ENCODE measurements at regions not wholly inside any gene's neighbourhood (a gene's known extent, or its start where the extent isn't known, plus 50 kb on each side); places are given as distances from the start of the nearest gene placed in this dataset.

- CTCF ChIA-PET = no interaction called here
- no TSS peak for BruUV-seq (replicated peaks)
- in situ Hi-C loops (cut with HindIII; ENCODE audit: low pct_unique_long_range_greater_than_20kb, low sequenced_read_pairs) = no loop called here
- no peak for DNase-seq (ENCODE audit: low read depth, low spot score)
- Histone ChIP-seq H3K36me3 (ENCODE audit: control insufficient read depth, insufficient read depth, low read length) (no peaks in the 10 kb centered on the region), H3K4me1 (ENCODE audit: control insufficient read depth, insufficient read depth, low read length) (no peaks in the 10 kb centered on the region), H3K4me3 (ENCODE audit: low read depth in 2 of 2, low read length in 2 of 2) (no peak overlapping the region), H3K9me3 (ENCODE audit: control insufficient read depth, insufficient read depth, low read depth, low read length) (no peaks in the 10 kb centered on the region), H3K27me3 (ENCODE audit: control insufficient read depth, insufficient read depth, low read length) (no peaks in the 10 kb centered on the region), H3K27ac (ENCODE audit: low read length) (no peak overlapping the region)
- no peak for TF ChIP-seq POLR2AphosphoS5 (IDR thresholded peaks at IDR 0.05; ENCODE audit: low read depth, low read length)
- POLR2A ChIA-PET = no interaction called here
- intact Hi-C loops (cut with micrococcal nuclease; ENCODE audit: unreplicated experiment) = no loop called here
- no peak for ATAC-seq
Measured at GRCh38 chr2:57432528-57432927, 614.1 kb upstream of the VRK2 start.

GRCh38 chr2:57434441-57434840, 612.2 kb upstream of the VRK2 start:
- intact Hi-C loops (cut with micrococcal nuclease; ENCODE audit: unreplicated experiment) (no loop called here), in situ Hi-C loops (cut with HindIII; ENCODE audit: low pct_unique_long_range_greater_than_20kb, low sequenced_read_pairs) (no loop called here)
- ChIA-PET POLR2A (no interaction called here), CTCF (no interaction called here)
- Histone ChIP-seq H3K36me3 (ENCODE audit: control insufficient read depth, insufficient read depth, low read length) (no peaks in the 10 kb centered on the region), H3K4me1 (ENCODE audit: control insufficient read depth, insufficient read depth, low read length) (no peaks in the 10 kb centered on the region), H3K9me3 (ENCODE audit: control insufficient read depth, insufficient read depth, low read depth, low read length) (no peaks in the 10 kb centered on the region), H3K4me3 (ENCODE audit: low read depth in 2 of 2, low read length in 2 of 2) (no peak overlapping the region), H3K27me3 (ENCODE audit: control insufficient read depth, insufficient read depth, low read length) (no peaks in the 10 kb centered on the region), H3K27ac (ENCODE audit: low read length) (no peak overlapping the region)
- ATAC-seq = no peak
- no peak for DNase-seq (ENCODE audit: low read depth, low spot score)
- no TSS peak for BruUV-seq (replicated peaks)
- TF ChIP-seq CTCF (IDR thresholded peaks at IDR 0.05) (no peak), POLR2AphosphoS5 (IDR thresholded peaks at IDR 0.05; ENCODE audit: low read depth, low read length) (no peak), TCF7L2 (IDR thresholded peaks at IDR 0.05; ENCODE audit: low read depth, low read length) (no peak), SIN3A (IDR thresholded peaks at IDR 0.05; ENCODE audit: borderline replicate concordance, insufficient read depth, low read depth, low read length) (no peak)

GRCh38 chr2:57434972-57435371, 611.6 kb upstream of the VRK2 start:
- Histone ChIP-seq H3K4me3 (ENCODE audit: low read depth in 2 of 2, low read length in 2 of 2) (no peak overlapping the region), H3K9me3 (ENCODE audit: control insufficient read depth, insufficient read depth, low read depth, low read length) (no peaks in the 10 kb centered on the region), H3K27me3 (ENCODE audit: control insufficient read depth, insufficient read depth, low read length) (no peaks in the 10 kb centered on the region), H3K27ac (ENCODE audit: low read length) (no peak overlapping the region), H3K36me3 (ENCODE audit: control insufficient read depth, insufficient read depth, low read length) (no peaks in the 10 kb centered on the region), H3K4me1 (ENCODE audit: control insufficient read depth, insufficient read depth, low read length) (no peaks in the 10 kb centered on the region)
- ChIA-PET CTCF (no interaction called here), POLR2A (no interaction called here)
- in situ Hi-C loops (cut with HindIII; ENCODE audit: low pct_unique_long_range_greater_than_20kb, low sequenced_read_pairs) = no loop called here
- intact Hi-C loops (cut with micrococcal nuclease; ENCODE audit: unreplicated experiment) = no loop called here
- ATAC-seq (no peak), DNase-seq (ENCODE audit: low read depth, low spot score) (no peak)
- no peak for TF ChIP-seq POLR2AphosphoS5 (IDR thresholded peaks at IDR 0.05; ENCODE audit: low read depth, low read length)
- no peak for TF ChIP-seq TCF7L2 (IDR thresholded peaks at IDR 0.05; ENCODE audit: low read depth, low read length)
- TF ChIP-seq REST (IDR thresholded peaks at IDR 0.05; ENCODE audit: insufficient read depth in 1 of 2, low read depth in 2 of 2, low read length in 1 of 2) = no peak
- BruUV-seq (replicated peaks) = no TSS peak

Measured in Panc1 (cell line).